OCI-LY3 (cell line): ENCODE measurements at regions not wholly inside any gene's neighbourhood (a gene's known extent, or its start where the extent isn't known, plus 50 kb on each side); places are given as distances from the start of the nearest gene placed in this dataset.

Source experiments
- H2AFZ ChIP-seq: fragments of 200-600, 300-600 bp; shearing (Covaris generic); 2 replicates; pipeline ENCODE4 v1.6.0; 2014; ENCODE audit warnings: antibody characterized with exemption, low read depth, low read length
- H3K27ac ChIP-seq: fragments of 200-600, 300-600 bp; sonication (generic); 2 replicates; pipeline ENCODE4 v1.5.1; 2014; ENCODE audit warnings: mild to moderate bottlenecking, low read length, moderate library complexity, mixed read lengths
- H3K27me3 ChIP-seq: fragments of 200-600, 300-600 bp; sonication (generic); 2 replicates; pipeline ENCODE4 v1.6.1; 2014; ENCODE audit warnings: low read depth, low read length, mixed read lengths
- H3K36me3 ChIP-seq: fragments of 200-600, 300-600 bp; sonication (generic); replicated peaks from 2 replicates; pipeline ENCODE3; 2014; ENCODE audit warnings: low read depth, low read length, mixed read lengths
- H3K4me1 ChIP-seq: fragments of 300-600, 200-600 bp; sonication (generic); 2 replicates; pipeline ENCODE4 v1.6.1; 2014; ENCODE audit warnings: low read length, mixed read lengths
- H3K4me2 ChIP-seq: fragments of 200-600, 300-600 bp; sonication (generic); 2 replicates; pipeline ENCODE4 v1.6.1; 2014; ENCODE audit warnings: low read length, mixed read lengths
- H3K4me3 ChIP-seq: fragments of 300-600, 200-600 bp; sonication (generic); 2 replicates; pipeline ENCODE4 v1.5.1; 2014; ENCODE audit warnings: antibody characterized with exemption, mild to moderate bottlenecking, low read length, moderate library complexity
- H3K79me2 ChIP-seq: fragments of 300-600, 200-600 bp; shearing (Covaris generic); 2 replicates; pipeline ENCODE4 v1.6.1; 2014; ENCODE audit warnings: mild to moderate bottlenecking, low read length, mixed read lengths
- H3K9ac ChIP-seq: fragments of 300-600, 200-600 bp; shearing (Covaris generic); 2 replicates; pipeline ENCODE4 v1.6.0; 2014; ENCODE audit warnings: mild to moderate bottlenecking, low read length, moderate library complexity
- H3K9me3 ChIP-seq: fragments of 200-600, 300-600 bp; shearing (Covaris generic); 2 replicates; pipeline ENCODE4 v1.6.1; 2014; ENCODE audit warnings: low read length, mixed read lengths; ENCODE audit not compliant: insufficient read depth
- H4K20me1 ChIP-seq: fragments of 200-600, 300-600 bp; sonication (generic); 2 replicates; pipeline ENCODE4 v1.6.1; 2016; ENCODE audit warnings: low read length, mixed read lengths; ENCODE audit not compliant: insufficient read depth
- CTCF ChIP-seq: fragments of 200-600, 300-600 bp; sonication (generic); IDR thresholded peaks from 2 replicates; pipeline ENCODE4 v1.5.1; 2014; ENCODE audit warnings: antibody characterized with exemption, low read length, low read depth
- EZH2phosphoT487 ChIP-seq: fragments of 200-600 bp; shearing (Covaris generic); IDR thresholded peaks from 2 replicates; pipeline ENCODE4 v1.6.1; 2018; ENCODE audit warnings: antibody characterized with exemption, mixed run types, low read depth

DNA sequence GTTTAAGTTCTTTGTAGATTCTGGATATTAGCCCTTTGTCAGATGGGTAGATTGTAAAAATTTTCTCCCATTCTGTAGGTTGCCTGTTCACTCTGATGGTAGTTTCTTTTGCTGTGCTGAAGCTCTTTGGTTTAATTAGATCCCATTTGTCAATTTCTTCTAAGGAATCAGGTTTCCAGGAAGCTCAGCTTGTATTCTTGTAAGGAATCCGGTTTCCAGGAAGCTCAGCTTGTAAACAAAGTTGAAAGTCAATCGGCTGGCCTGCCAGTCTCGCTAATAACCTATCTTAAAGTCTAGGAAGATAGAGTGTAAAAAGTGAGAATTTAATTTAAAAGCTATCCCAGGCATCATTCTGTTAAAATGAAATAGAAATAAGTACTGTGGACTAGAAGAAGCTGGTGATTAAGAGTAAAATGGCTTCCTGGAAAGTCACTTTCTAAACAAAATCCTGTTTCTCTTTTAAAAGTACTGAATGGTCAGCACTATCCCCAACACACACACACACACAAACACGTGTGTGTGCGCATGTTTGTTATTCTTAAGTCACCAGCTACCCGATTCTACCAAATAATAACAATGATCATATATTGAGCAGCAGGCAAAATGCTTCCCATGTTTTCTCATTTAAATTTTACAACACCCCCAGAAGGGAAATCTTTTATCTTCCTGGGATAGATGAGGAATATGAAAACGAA, 171.7 kb downstream of the PAPSS1 start:
- H3K27me3 ChIP-seq, result no peaks in the 10 kb centered on the region
- no peak for TF ChIP-seq CTCF
- no peak for TF ChIP-seq EZH2phosphoT487
- peaks cover 16% of the 10 kb centered on the region for H3K4me1 ChIP-seq
- no peaks in the 10 kb centered on the region for H4K20me1 ChIP-seq
- H3K4me2 ChIP-seq, result no peak overlapping the region
- H3K4me3 ChIP-seq, result no peak overlapping the region
- no peak overlapping the region for H2AFZ ChIP-seq
- no peak overlapping the region for H3K27ac ChIP-seq
- H3K9me3 ChIP-seq, result no peaks in the 10 kb centered on the region
- no peaks in the 10 kb centered on the region for H3K79me2 ChIP-seq
- H3K9ac ChIP-seq, result no peak overlapping the region
- H3K36me3 ChIP-seq, result no peaks in the 10 kb centered on the region

DNA sequence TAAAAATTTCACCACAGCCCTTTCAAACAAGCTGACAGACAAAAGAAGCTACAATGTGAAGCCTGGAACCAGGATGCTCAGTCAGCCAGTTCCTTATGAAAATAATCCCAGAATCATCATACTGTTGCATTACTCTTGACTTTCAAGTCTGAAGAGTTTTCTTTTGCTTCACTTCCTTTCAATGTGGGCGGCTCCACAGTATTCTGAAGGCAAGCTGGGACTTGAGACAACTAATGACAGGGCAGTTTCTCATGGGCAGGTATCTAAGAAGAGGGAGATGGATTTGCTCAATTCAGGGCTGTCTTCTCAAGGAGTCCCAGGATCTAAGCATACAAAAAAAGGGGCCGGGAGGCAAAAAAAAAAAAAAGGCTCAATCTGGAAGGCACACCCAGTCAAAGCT, 173.4 kb downstream of the PAPSS1 start:
- no peaks in the 10 kb centered on the region for H3K27me3 ChIP-seq
- TF ChIP-seq CTCF (no peak), EZH2phosphoT487 (no peak)
- H4K20me1 ChIP-seq, result no peaks in the 10 kb centered on the region
- H3K9ac ChIP-seq, result no peak overlapping the region
- no peak overlapping the region for H3K4me3 ChIP-seq
- no peaks in the 10 kb centered on the region; the same call in 1 of the 2 replicates for H3K4me1 ChIP-seq
- no peaks in the 10 kb centered on the region for H3K36me3 ChIP-seq
- H3K27ac ChIP-seq, result no peak overlapping the region
- no peak overlapping the region for H3K4me2 ChIP-seq
- H3K9me3 ChIP-seq, result no peaks in the 10 kb centered on the region
- H3K79me2 ChIP-seq, result no peaks in the 10 kb centered on the region
- no peak overlapping the region for H2AFZ ChIP-seq

- H3K9ac ChIP-seq, result no peak overlapping the region
- no peaks in the 10 kb centered on the region for H3K9me3 ChIP-seq
- no peak overlapping the region for H3K4me2 ChIP-seq
- H3K4me3 ChIP-seq, result no peak overlapping the region
- H3K27me3 ChIP-seq, result no peaks in the 10 kb centered on the region
- no peaks in the 10 kb centered on the region for H3K36me3 ChIP-seq
- H3K4me1 ChIP-seq, result peaks cover 6% of the 10 kb centered on the region
- no peak overlapping the region for H3K27ac ChIP-seq
- H3K79me2 ChIP-seq, result no peaks in the 10 kb centered on the region
- TF ChIP-seq CTCF (no peak), EZH2phosphoT487 (no peak)
- H2AFZ ChIP-seq, result no peak overlapping the region
- no peaks in the 10 kb centered on the region for H4K20me1 ChIP-seq
These were observed 178.5 kb downstream of the PAPSS1 start for GRCh38 chr4:107541511-107541910.

DNA sequence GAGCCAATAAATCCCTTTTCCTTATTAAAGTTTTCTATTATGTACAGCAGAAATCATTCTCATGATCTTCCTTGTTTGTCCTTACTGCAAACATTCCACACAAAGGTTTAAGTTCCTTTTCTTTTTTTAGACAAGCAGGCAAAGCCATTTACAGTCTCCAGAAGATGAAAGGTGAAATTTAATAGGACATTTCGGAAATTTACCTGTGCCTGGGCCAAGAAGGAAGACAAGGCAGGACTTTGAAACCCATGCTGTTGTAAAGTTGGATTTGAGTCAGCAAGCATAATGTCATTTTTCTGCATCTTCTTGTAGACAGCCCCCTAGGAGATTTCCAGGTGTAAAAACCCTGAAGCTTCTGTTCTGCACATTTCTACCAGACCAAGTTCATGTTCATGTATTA, 188.1 kb downstream of the PAPSS1 start:
- TF ChIP-seq EZH2phosphoT487 (no peak), CTCF (no peak)
- H3K79me2 ChIP-seq, result no peaks in the 10 kb centered on the region
- no peak overlapping the region for H3K4me3 ChIP-seq
- no peaks in the 10 kb centered on the region for H3K4me1 ChIP-seq
- no peak overlapping the region for H3K27ac ChIP-seq
- no peaks in the 10 kb centered on the region for H3K9me3 ChIP-seq
- no peaks in the 10 kb centered on the region for H3K36me3 ChIP-seq
- no peaks in the 10 kb centered on the region for H3K27me3 ChIP-seq
- H2AFZ ChIP-seq, result no peak overlapping the region
- no peak overlapping the region for H3K9ac ChIP-seq
- no peaks in the 10 kb centered on the region for H4K20me1 ChIP-seq
- no peak overlapping the region for H3K4me2 ChIP-seq
